CD14-positive monocyte (primary cell): ENCODE measurements at regions not wholly inside any gene's neighbourhood (a gene's known extent, or its start where the extent isn't known, plus 50 kb on each side); places are given as distances from the start of the nearest gene placed in this dataset.

Experiments
- DNase-seq, 3 donors: peaks; one replicate each; pipeline ENCODE4 v3.0.0-alpha.2; 2011 to 2022
- H2AFZ ChIP-seq: 2 replicates; pipeline ENCODE4 v1.6.0; 2012; ENCODE audit warnings: mild to moderate bottlenecking, low read depth, low read length, inconsistent platforms; ENCODE audit not compliant: insufficient read depth, poor library complexity, severe bottlenecking
- H3K27ac ChIP-seq, 2 donors: 1 replicate in 1 of 2; 2 replicates in 1 of 2; pipeline ENCODE4 v1.5.1; 2012 to 2013; ENCODE audit warnings: low read length in 2 of 2, control low read depth in 1 of 2, inconsistent platforms in 1 of 2, low read depth in 1 of 2, mild to moderate bottlenecking in 1 of 2
- H3K27me3 ChIP-seq, 2 donors: one replicate each; pipeline versions ENCODE4 v1.6.0 to v1.6.1; 2011 to 2013; ENCODE audit warnings: low read length in 2 of 2; ENCODE audit not compliant: control insufficient read depth in 2 of 2, insufficient read depth in 2 of 2
- H3K36me3 ChIP-seq, 2 donors: replicated peaks in 1 of 2; 1 replicate in 1 of 2; 2 replicates in 1 of 2; pipeline versions ENCODE4 v1.5.1 to v1.6.1; 2012 to 2013; ENCODE audit warnings: low read length in 2 of 2, control low read depth in 1 of 2, inconsistent platforms in 1 of 2, mild to moderate bottlenecking in 1 of 2; ENCODE audit not compliant: insufficient read depth in 2 of 2, control insufficient read depth in 1 of 2
- H3K4me1 ChIP-seq, 2 donors: 1 replicate in 1 of 2; 2 replicates in 1 of 2; pipeline versions ENCODE4 v1.5.1 to v1.6.1; 2012 to 2013; ENCODE audit warnings: low read length in 2 of 2, control low read depth in 1 of 2, inconsistent platforms in 1 of 2, mild to moderate bottlenecking in 1 of 2, moderate library complexity in 1 of 2; ENCODE audit not compliant: insufficient read depth in 2 of 2, control insufficient read depth in 1 of 2
- H3K4me2 ChIP-seq: replicated peaks from 2 replicates; pipeline ENCODE3; 2012; ENCODE audit warnings: low read length, moderate library complexity, mild to moderate bottlenecking; ENCODE audit not compliant: poor library complexity, severe bottlenecking; ENCODE audit errors: extremely low read depth
- H3K4me3 ChIP-seq, 3 experiments: fragments of 200-600 bp in 1 of 3; sonication (generic) in 1 of 3; replicated peaks in 1 of 3; 1 replicate in 2 of 3; 2 replicates in 1 of 3; pipeline ENCODE4 v1.5.1; 2011 to 2013; ENCODE audit warnings: low read length in 3 of 3, mild to moderate bottlenecking in 3 of 3, control low read depth in 2 of 3, low read depth in 2 of 3, inconsistent platforms in 1 of 3, moderate library complexity in 1 of 3
- H3K79me2 ChIP-seq: 2 replicates; pipeline ENCODE4 v1.6.0; 2012; ENCODE audit warnings: mild to moderate bottlenecking, control low read depth, inconsistent platforms, low read length, moderate library complexity; ENCODE audit not compliant: insufficient read depth
- H3K9ac ChIP-seq: 2 replicates; pipeline ENCODE4 v1.6.0; 2017; ENCODE audit warnings: low read length, mild to moderate bottlenecking; ENCODE audit not compliant: insufficient read depth, poor library complexity, severe bottlenecking
- H3K9me3 ChIP-seq, 2 donors: replicated peaks in 1 of 2; 1 replicate in 1 of 2; 2 replicates in 1 of 2; pipeline versions ENCODE4 v1.5.1 to v1.6.1; 2012 to 2013; ENCODE audit warnings: low read length in 2 of 2, control low read depth in 1 of 2; ENCODE audit not compliant: control insufficient read depth in 1 of 2, insufficient read depth in 1 of 2
- H4K20me1 ChIP-seq: 2 replicates; pipeline ENCODE4 v1.6.0; 2012; ENCODE audit warnings: mild to moderate bottlenecking, low read length, control low read depth, moderate library complexity; ENCODE audit not compliant: insufficient read depth
- H3K27ac Mint-ChIP-seq, 7 donors: one replicate each; pipeline ENCODE4 v1.8.0; 2020; ENCODE audit warnings: mild to moderate bottlenecking in 7 of 7, mixed read lengths in 7 of 7, moderate library complexity in 6 of 7, inconsistent platforms in 2 of 7
- H3K27me3 Mint-ChIP-seq, 3 donors: one replicate each; pipeline ENCODE4 v1.8.0; 2021 to 2022; ENCODE audit warnings: low read depth in 3 of 3, mild to moderate bottlenecking in 3 of 3, mixed read lengths in 3 of 3, moderate library complexity in 3 of 3, inconsistent platforms in 1 of 3
- H3K36me3 Mint-ChIP-seq, 2 donors: one replicate each; pipeline ENCODE4 v1.8.0; 2020; ENCODE audit warnings: mixed read lengths in 2 of 2, inconsistent platforms in 1 of 2, mild to moderate bottlenecking in 1 of 2
- H3K4me1 Mint-ChIP-seq: one replicate; pipeline ENCODE4 v1.8.0; 2020; ENCODE audit warnings: mild to moderate bottlenecking, mixed read lengths
- H3K4me3 Mint-ChIP-seq, 2 donors: one replicate each; pipeline ENCODE4 v1.8.0; 2020; ENCODE audit warnings: mild to moderate bottlenecking in 2 of 2, mixed read lengths in 2 of 2, moderate library complexity in 1 of 2
- H3K9me3 Mint-ChIP-seq, 7 donors: one replicate each; pipeline ENCODE4 v1.8.0; 2020 to 2022; ENCODE audit warnings: mixed read lengths in 7 of 7, mild to moderate bottlenecking in 6 of 7, moderate library complexity in 6 of 7, inconsistent platforms in 2 of 7
- CTCF ChIP-seq: fragments of 200-600 bp; IDR thresholded peaks from one replicate; pipeline ENCODE4 v1.8.0; 2022; ENCODE audit warnings: antibody characterized with exemption, mild to moderate bottlenecking
- WGBS: methylation state at CpG from one replicate; pipeline ENCODE4 v1.1.5; 2013; ENCODE audit warnings: missing lambda C conversion rate; ENCODE audit not compliant: insufficient coverage; 5-methylcytosine and 5-hydroxymethylcytosine counted together
- intact Hi-C, 2 donors: fragments of 100-400 bp; cut with micrococcal nuclease; formaldehyde crosslinking; loops; one replicate each; pipeline versions ENCODE4 v1.15.0 to v1.15.1; 2023

GRCh38 chrY:12421788-12422124 is 279.3 kb upstream of the USP9Y start:
- Histone ChIP-seq H3K4me3 (no peak overlapping the region), H3K36me3 (no peaks in the 10 kb centered on the region), H3K9me3 (no peaks in the 10 kb centered on the region), H3K27me3 (peaks cover 0 to 6% of the 10 kb centered on the region in 2 donors), H3K4me1 (no peaks in the 10 kb centered on the region), H3K27ac (no peak overlapping the region), H3K4me2 (no peak overlapping the region), H3K79me2 (no peaks in the 10 kb centered on the region), H4K20me1 (no peaks in the 10 kb centered on the region), H3K9ac (no peak overlapping the region), H2AFZ (no peak overlapping the region)
- 27% methylated on average over 11 of the region's 18 CpGs for WGBS
- no peak overlapping the region for H3K4me3 Mint-ChIP-seq
- DNase-seq, result no peak
- intact Hi-C loops, result no loop called here
- no peaks in the 10 kb centered on the region for H3K4me1 Mint-ChIP-seq
- H3K9me3 Mint-ChIP-seq, result peaks cover 0 to 1% (median 0%) of the 10 kb centered on the region in 7 donors
- no peaks in the 10 kb centered on the region for H3K36me3 Mint-ChIP-seq
- TF ChIP-seq CTCF, result no peak
- peaks cover 0 to 17% (median 3%) of the 10 kb centered on the region in 3 donors for H3K27me3 Mint-ChIP-seq
- no peak overlapping the region for H3K27ac Mint-ChIP-seq

DNA sequence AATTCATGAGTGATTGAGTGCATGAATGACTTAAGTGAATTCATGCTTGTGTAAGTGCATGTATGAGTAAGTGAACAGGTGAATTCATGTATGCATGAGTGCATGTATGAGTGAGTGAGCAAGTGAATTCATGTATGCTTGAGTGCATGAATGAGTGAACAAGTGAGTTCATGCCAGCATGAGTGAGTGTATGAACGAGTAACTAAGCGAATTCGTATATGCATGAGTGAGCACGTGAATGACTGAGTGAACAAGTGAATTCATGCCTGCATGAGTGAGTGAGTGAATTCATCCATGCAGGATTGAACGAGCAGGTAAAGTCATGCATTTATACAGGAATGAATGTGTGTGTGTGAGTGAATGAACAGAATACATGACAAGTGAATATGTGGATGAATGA is 278.5 kb upstream of the USP9Y start:
- TF ChIP-seq CTCF, result no peak
- no peak overlapping the region for H3K4me3 Mint-ChIP-seq
- no peaks in the 10 kb centered on the region for H3K4me1 ChIP-seq
- no peaks in the 10 kb centered on the region for H3K9me3 ChIP-seq
- no peaks in the 10 kb centered on the region for H3K4me1 Mint-ChIP-seq
- H2AFZ ChIP-seq, result no peak overlapping the region
- peaks cover 0 to 17% (median 3%) of the 10 kb centered on the region in 3 donors for H3K27me3 Mint-ChIP-seq
- no peak overlapping the region for H3K4me2 ChIP-seq
- intact Hi-C loops, result no loop called here
- no peaks in the 10 kb centered on the region for H3K36me3 ChIP-seq
- H3K4me3 ChIP-seq, result no peak overlapping the region
- no peak overlapping the region for H3K27ac Mint-ChIP-seq
- WGBS, result no CpG with 5 or more reads among the region's 5 CpGs
- peaks cover 0 to 6% of the 10 kb centered on the region in 2 donors for H3K27me3 ChIP-seq
- no peaks in the 10 kb centered on the region for H4K20me1 ChIP-seq
- H3K27ac ChIP-seq, result no peak overlapping the region
- H3K9me3 Mint-ChIP-seq, result peaks cover 0 to 1% (median 0%) of the 10 kb centered on the region in 7 donors
- H3K9ac ChIP-seq, result no peak overlapping the region
- no peaks in the 10 kb centered on the region for H3K36me3 Mint-ChIP-seq
- no peaks in the 10 kb centered on the region for H3K79me2 ChIP-seq
- no peak for DNase-seq
